Left lung (tissue), 4 donors: ENCODE measurements at regions not wholly inside any gene's neighbourhood (a gene's known extent, or its start where the extent isn't known, plus 50 kb on each side); places are given as distances from the start of the nearest gene placed in this dataset.

Source experiments
- ATAC-seq: fragments of 200-7000 bp; cut with Tn5 transposase; one replicate; pipeline ENCODE4 v1.9.1; 2020; ENCODE audit warnings: moderate library complexity
- DNase-seq, 4 donors: peaks; one replicate each; pipeline ENCODE4 v3.0.0-alpha.2; 2013 to 2020
- H3K27ac ChIP-seq, 2 donors: fragments of 200-600 bp; sonication (generic) in 1 of 2; one replicate each; pipeline versions ENCODE4 v1.5.0 to v1.8.0; 2020 to 2021
- H3K27me3 ChIP-seq, 2 donors: fragments of 200-600 bp; sonication (generic) in 1 of 2; one replicate each; pipeline versions ENCODE4 v1.5.0 to v1.8.0; 2020 to 2021
- H3K36me3 ChIP-seq, 2 donors: fragments of 200-600 bp; sonication (generic) in 1 of 2; one replicate each; pipeline versions ENCODE4 v1.5.0 to v1.8.0; 2020 to 2021
- H3K4me1 ChIP-seq, 2 donors: fragments of 200-600 bp; one replicate each; pipeline ENCODE4 v1.8.0; 2021
- H3K4me3 ChIP-seq, 2 donors: fragments of 200-600 bp; sonication (generic) in 1 of 2; one replicate each; pipeline versions ENCODE4 v1.5.0 to v1.8.0; 2020 to 2021; ENCODE audit warnings: mild to moderate bottlenecking in 1 of 2
- H3K9me3 ChIP-seq, 2 donors: fragments of 200-600 bp; sonication (generic) in 1 of 2; one replicate each; pipeline versions ENCODE4 v1.5.0 to v1.8.0; 2020 to 2021
- CTCF ChIP-seq, 2 donors: fragments of 200-600 bp; sonication (generic) in 1 of 2; IDR thresholded peaks; one replicate each; pipeline versions ENCODE4 v1.5.0 to v1.8.0; 2021; ENCODE audit warnings: antibody characterized with exemption in 2 of 2
- intact Hi-C, 2 donors: fragments of 100-400 bp; cut with DNase I; formaldehyde crosslinking; loops; one replicate each; pipeline versions ENCODE4 v1.11.2 to v1.14.2; 2022
- donor health status: DM: no; HTN: yes; CAD: no.
- donor health status: DM: no; HTN: no; CAD: no.

- Histone ChIP-seq H3K27ac (no peak overlapping the region), H3K4me3 (no peak overlapping the region), H3K27me3 (no peaks in the 10 kb centered on the region), H3K36me3 (no peaks in the 10 kb centered on the region), H3K4me1 (no peaks in the 10 kb centered on the region), H3K9me3 (no peaks in the 10 kb centered on the region)
- intact Hi-C loops, result no loop called here
- DNase-seq, result no peak
- TF ChIP-seq CTCF (IDR thresholded peaks at IDR 0.05), result no peak
- no peak for ATAC-seq
Measured at GRCh38 chr3:88584451-88584850, 434.7 kb downstream of the C3orf38 start.

- no peaks in the 10 kb centered on the region for H3K9me3 ChIP-seq
- DNase-seq, result no peak
- H3K4me3 ChIP-seq, result no peak overlapping the region
- TF ChIP-seq CTCF (IDR thresholded peaks at IDR 0.05), result no peak
- no peak for ATAC-seq
- H3K36me3 ChIP-seq, result no peaks in the 10 kb centered on the region
- no peaks in the 10 kb centered on the region for H3K4me1 ChIP-seq
- H3K27ac ChIP-seq, result no peak overlapping the region
- intact Hi-C loops, result no loop called here
- H3K27me3 ChIP-seq, result no peaks in the 10 kb centered on the region
Measured at GRCh38 chr3:88586121-88586640, 436.4 kb downstream of the C3orf38 start.

- no peak overlapping the region for H3K27ac ChIP-seq
- intact Hi-C loops, result no loop called here
- TF ChIP-seq CTCF (IDR thresholded peaks at IDR 0.05), result no peak
- no peak for ATAC-seq
- H3K4me1 ChIP-seq, result no peaks in the 10 kb centered on the region
- no peaks in the 10 kb centered on the region for H3K27me3 ChIP-seq
- H3K36me3 ChIP-seq, result no peaks in the 10 kb centered on the region
- no peak for DNase-seq
- no peaks in the 10 kb centered on the region for H3K9me3 ChIP-seq
- H3K4me3 ChIP-seq, result no peak overlapping the region
Measured at GRCh38 chr3:88589138-88589537, 439.4 kb downstream of the C3orf38 start.

GRCh38 chr3:88595026-88595425 is 445.3 kb downstream of the C3orf38 start:
- Histone ChIP-seq H3K27ac (no peak overlapping the region), H3K4me1 (no peaks in the 10 kb centered on the region), H3K4me3 (no peak overlapping the region), H3K36me3 (no peaks in the 10 kb centered on the region), H3K9me3 (peaks cover 0 to 9% of the 10 kb centered on the region in 2 donors), H3K27me3 (no peaks in the 10 kb centered on the region)
- intact Hi-C loops, result no loop called here
- ATAC-seq, result no peak
- DNase-seq, result peak in 1 of 4 donors; percentile 1
- TF ChIP-seq CTCF (IDR thresholded peaks at IDR 0.05), result no peak

- intact Hi-C loops, result no loop called here
- Histone ChIP-seq H3K4me1 (no peaks in the 10 kb centered on the region), H3K36me3 (no peaks in the 10 kb centered on the region), H3K4me3 (no peak overlapping the region), H3K27ac (no peak overlapping the region), H3K27me3 (no peaks in the 10 kb centered on the region), H3K9me3 (peaks cover 0 to 9% of the 10 kb centered on the region in 2 donors)
- no peak for ATAC-seq
- DNase-seq, result no peak
- TF ChIP-seq CTCF (IDR thresholded peaks at IDR 0.05), result no peak
Measured at GRCh38 chr3:88596451-88596850, 446.7 kb downstream of the C3orf38 start.
